Astrocyte (in vitro differentiated cells and primary cell): ENCODE measurements at regions not wholly inside any gene's neighbourhood (a gene's known extent, or its start where the extent isn't known, plus 50 kb on each side); places are given as distances from the start of the nearest gene placed in this dataset.
A peak's percentile ranks its signal among the peaks of the same experiment; 100 is the strongest.

Experiments
- DNase-seq: peaks from one replicate; pipeline ENCODE4 v3.0.0-alpha.2; 2010; ENCODE audit warnings: low read depth
- FAIRE-seq: peaks from 2 replicates; lab custom pipeline; 2011; peaks lifted over from hg19 to GRCh38; lab: Jason Lieb, UNC
- H2AFZ ChIP-seq: 2 replicates; pipeline ENCODE4 v1.6.0; 2012; ENCODE audit warnings: low read depth, low read length, inconsistent platforms
- H3K27ac ChIP-seq: 2 replicates; pipeline ENCODE4 v1.5.1; 2011; ENCODE audit warnings: low read depth, low read length, inconsistent platforms
- H3K27me3 ChIP-seq: 2 replicates; pipeline ENCODE4 v1.6.0; 2011; ENCODE audit warnings: low read length, inconsistent platforms; ENCODE audit not compliant: insufficient read depth
- H3K36me3 ChIP-seq: 2 replicates; pipeline ENCODE4 v1.5.1; 2011; ENCODE audit warnings: low read length, inconsistent platforms; ENCODE audit not compliant: insufficient read depth
- H3K4me1 ChIP-seq: 2 replicates; pipeline ENCODE4 v1.5.1; 2011; ENCODE audit warnings: low read length, inconsistent platforms; ENCODE audit not compliant: insufficient read depth
- H3K4me2 ChIP-seq: 2 replicates; pipeline ENCODE4 v1.6.0; 2012; ENCODE audit warnings: low read length, inconsistent platforms
- H3K4me3 ChIP-seq: 2 replicates; pipeline ENCODE4 v1.5.1; 2011; ENCODE audit warnings: low read depth, mild to moderate bottlenecking, low read length, inconsistent platforms; ENCODE audit not compliant: insufficient read depth
- H3K79me2 ChIP-seq: 2 replicates; pipeline ENCODE4 v1.6.0; 2012; ENCODE audit warnings: mild to moderate bottlenecking, low read length, inconsistent platforms; ENCODE audit not compliant: insufficient read depth
- H3K9ac ChIP-seq: 2 replicates; pipeline ENCODE4 v1.6.0; 2012; ENCODE audit warnings: mild to moderate bottlenecking, low read length, inconsistent platforms
- H3K9me3 ChIP-seq: 2 replicates; pipeline ENCODE4 v1.5.1; 2012; ENCODE audit warnings: low read depth, mild to moderate bottlenecking, low read length, inconsistent platforms; ENCODE audit not compliant: insufficient read depth
- H4K20me1 ChIP-seq: 2 replicates; pipeline ENCODE4 v1.6.0; 2012; ENCODE audit warnings: low read length, inconsistent platforms; ENCODE audit not compliant: insufficient read depth
- H3K27ac Mint-ChIP-seq: one replicate; pipeline ENCODE4 v1.8.0; 2021; ENCODE audit warnings: mild to moderate bottlenecking, mixed read lengths; ENCODE audit not compliant: unreplicated experiment
- H3K27me3 Mint-ChIP-seq: one replicate; pipeline ENCODE4 v1.8.0; 2021; ENCODE audit warnings: low read depth, mixed read lengths; ENCODE audit not compliant: unreplicated experiment
- H3K36me3 Mint-ChIP-seq: one replicate; pipeline ENCODE4 v1.8.0; 2021; ENCODE audit warnings: low read depth, mixed read lengths; ENCODE audit not compliant: unreplicated experiment
- H3K4me1 Mint-ChIP-seq: one replicate; pipeline ENCODE4 v1.8.0; 2021; ENCODE audit warnings: low read depth, mixed read lengths; ENCODE audit not compliant: unreplicated experiment
- H3K4me3 Mint-ChIP-seq: one replicate; pipeline ENCODE4 v1.8.0; 2021; ENCODE audit warnings: mild to moderate bottlenecking, moderate library complexity, mixed read lengths; ENCODE audit not compliant: unreplicated experiment
- H3K9me3 Mint-ChIP-seq: one replicate; pipeline ENCODE4 v1.8.0; 2021; ENCODE audit warnings: mild to moderate bottlenecking, mixed read lengths; ENCODE audit not compliant: unreplicated experiment
- EZH2 ChIP-seq: IDR thresholded peaks from 2 replicates; pipeline ENCODE4 v1.6.1; 2012; ENCODE audit warnings: mild to moderate bottlenecking, low read length, inconsistent platforms; ENCODE audit not compliant: insufficient read depth
- TF ChIP-seq, protein P1 (sequence below): IDR thresholded peaks from 2 replicates; pipeline ENCODE4 v1.5.1; 2011; ENCODE audit warnings: low read depth, mild to moderate bottlenecking, inconsistent platforms, low read length, moderate library complexity; ENCODE audit not compliant: insufficient read depth

DNA sequence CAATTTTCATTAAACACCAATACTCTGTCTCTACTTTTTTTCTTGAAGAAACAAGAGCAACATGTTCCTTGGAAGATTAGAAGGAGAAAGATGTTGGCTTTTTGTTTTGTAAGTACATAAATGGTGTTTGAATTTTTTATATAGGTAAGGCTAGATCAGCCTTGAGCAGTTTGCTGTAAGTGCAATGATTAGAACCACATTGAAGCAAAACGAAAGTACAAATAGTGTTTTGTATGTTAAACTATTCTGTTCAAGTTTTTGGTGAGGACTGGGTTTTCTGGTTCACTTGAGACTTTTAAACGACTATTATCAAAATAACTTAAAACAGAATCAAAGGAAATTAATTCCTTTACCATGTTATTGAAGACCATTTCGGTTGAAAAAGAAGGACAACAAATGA lies 162.9 kb upstream of the NRP1 start:
- Histone ChIP-seq H3K36me3 (no peaks in the 10 kb centered on the region), H4K20me1 (no peaks in the 10 kb centered on the region), H3K4me3 (no peak overlapping the region), H3K9me3 (no peaks in the 10 kb centered on the region), H3K9ac (no peak overlapping the region), H2AFZ (no peak overlapping the region), H3K79me2 (no peaks in the 10 kb centered on the region), H3K4me1 (no peaks in the 10 kb centered on the region), H3K27me3 (no peaks in the 10 kb centered on the region), H3K27ac (no peak overlapping the region), H3K4me2 (no peak overlapping the region)
- Mint-ChIP-seq H3K9me3 (peaks cover 6% of the 10 kb centered on the region), H3K27me3 (peaks cover 9% of the 10 kb centered on the region), H3K4me3 (no peak overlapping the region), H3K36me3 (peaks cover 4% of the 10 kb centered on the region), H3K27ac (no peak overlapping the region), H3K4me1 (no peaks in the 10 kb centered on the region)
- no peak for DNase-seq
- no peak for TF ChIP-seq EZH2
- TF ChIP-seq, protein P1, sequence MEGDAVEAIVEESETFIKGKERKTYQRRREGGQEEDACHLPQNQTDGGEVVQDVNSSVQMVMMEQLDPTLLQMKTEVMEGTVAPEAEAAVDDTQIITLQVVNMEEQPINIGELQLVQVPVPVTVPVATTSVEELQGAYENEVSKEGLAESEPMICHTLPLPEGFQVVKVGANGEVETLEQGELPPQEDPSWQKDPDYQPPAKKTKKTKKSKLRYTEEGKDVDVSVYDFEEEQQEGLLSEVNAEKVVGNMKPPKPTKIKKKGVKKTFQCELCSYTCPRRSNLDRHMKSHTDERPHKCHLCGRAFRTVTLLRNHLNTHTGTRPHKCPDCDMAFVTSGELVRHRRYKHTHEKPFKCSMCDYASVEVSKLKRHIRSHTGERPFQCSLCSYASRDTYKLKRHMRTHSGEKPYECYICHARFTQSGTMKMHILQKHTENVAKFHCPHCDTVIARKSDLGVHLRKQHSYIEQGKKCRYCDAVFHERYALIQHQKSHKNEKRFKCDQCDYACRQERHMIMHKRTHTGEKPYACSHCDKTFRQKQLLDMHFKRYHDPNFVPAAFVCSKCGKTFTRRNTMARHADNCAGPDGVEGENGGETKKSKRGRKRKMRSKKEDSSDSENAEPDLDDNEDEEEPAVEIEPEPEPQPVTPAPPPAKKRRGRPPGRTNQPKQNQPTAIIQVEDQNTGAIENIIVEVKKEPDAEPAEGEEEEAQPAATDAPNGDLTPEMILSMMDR: no peak
- FAIRE-seq: peak; percentile 66

DNA sequence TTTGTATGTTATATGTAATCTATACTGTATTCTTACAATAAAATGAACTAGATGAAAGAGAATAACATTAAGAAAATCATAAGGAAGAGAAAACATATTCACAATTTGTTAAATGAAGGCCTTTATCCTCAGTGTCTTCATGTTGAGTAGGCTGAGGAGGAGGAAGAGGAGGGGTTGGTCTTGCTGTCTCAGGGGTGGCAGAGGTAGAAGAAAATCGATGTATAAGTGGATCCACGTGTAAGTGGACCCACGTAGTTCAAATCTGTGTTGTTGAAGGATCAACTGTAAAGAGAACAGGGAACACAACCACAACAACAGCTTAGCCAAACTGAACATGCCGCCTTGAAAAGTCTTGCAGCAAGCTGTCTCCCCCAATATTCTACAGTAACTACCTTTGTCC lies 161.6 kb upstream of the NRP1 start:
- DNase-seq (no peak), FAIRE-seq (no peak)
- Mint-ChIP-seq H3K4me3 (no peak overlapping the region), H3K27ac (no peak overlapping the region), H3K36me3 (no peaks in the 10 kb centered on the region), H3K27me3 (peaks cover 9% of the 10 kb centered on the region), H3K9me3 (no peaks in the 10 kb centered on the region), H3K4me1 (no peaks in the 10 kb centered on the region)
- Histone ChIP-seq H3K4me2 (no peak overlapping the region), H2AFZ (no peak overlapping the region), H3K9me3 (no peaks in the 10 kb centered on the region), H4K20me1 (no peaks in the 10 kb centered on the region), H3K9ac (no peak overlapping the region), H3K4me3 (no peak overlapping the region), H3K27ac (no peak overlapping the region), H3K4me1 (no peaks in the 10 kb centered on the region), H3K27me3 (no peaks in the 10 kb centered on the region), H3K36me3 (no peaks in the 10 kb centered on the region), H3K79me2 (no peaks in the 10 kb centered on the region)
- no peak for TF ChIP-seq EZH2

DNA sequence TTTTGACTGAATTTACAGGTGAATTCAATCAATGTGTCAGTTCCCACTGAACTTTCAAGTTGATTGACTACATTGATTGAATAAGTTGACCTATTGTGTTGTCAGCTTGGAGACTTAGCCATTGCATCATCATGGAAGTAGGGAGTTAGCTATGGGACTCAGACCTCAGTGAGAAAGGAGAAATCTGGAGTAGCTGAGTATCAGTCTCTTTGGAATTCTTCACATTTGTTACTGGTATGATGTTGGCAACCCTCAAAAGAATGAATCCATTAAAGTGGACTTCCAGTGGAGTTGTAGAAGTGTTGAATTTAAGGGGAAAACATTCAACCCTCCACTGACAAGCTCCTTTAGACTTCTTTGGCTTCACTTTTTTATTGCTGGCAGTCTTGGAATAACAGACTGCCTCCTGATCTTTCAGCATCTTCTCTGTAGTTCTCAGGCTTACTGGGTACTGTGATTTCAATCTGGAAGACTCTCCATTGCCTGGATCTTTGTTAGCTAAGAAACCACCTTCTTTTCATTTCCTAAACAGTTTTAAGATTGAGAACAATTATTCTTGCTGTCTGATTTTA lies 160.3 kb upstream of the NRP1 start:
- H3K27ac Mint-ChIP-seq: no peak overlapping the region
- H3K4me1 Mint-ChIP-seq: no peaks in the 10 kb centered on the region
- H3K4me3 Mint-ChIP-seq: no peak overlapping the region
- Histone ChIP-seq H3K4me3 (no peak overlapping the region), H4K20me1 (no peaks in the 10 kb centered on the region), H3K27ac (no peak overlapping the region), H3K9me3 (no peaks in the 10 kb centered on the region), H3K4me2 (no peak overlapping the region), H3K27me3 (peaks cover 3% of the 10 kb centered on the region), H3K36me3 (no peaks in the 10 kb centered on the region), H3K79me2 (no peaks in the 10 kb centered on the region), H2AFZ (no peak overlapping the region), H3K4me1 (no peaks in the 10 kb centered on the region), H3K9ac (no peak overlapping the region)
- DNase-seq (no peak), FAIRE-seq (no peak)
- H3K27me3 Mint-ChIP-seq: peaks cover 9% of the 10 kb centered on the region
- no peak for TF ChIP-seq EZH2
- TF ChIP-seq, protein P1: no peak
- H3K9me3 Mint-ChIP-seq: no peaks in the 10 kb centered on the region
- no peaks in the 10 kb centered on the region for H3K36me3 Mint-ChIP-seq
